ENCODE measurements at regions not wholly inside any gene's neighbourhood (a gene's known extent, or its start where the extent isn't known, plus 50 kb on each side); places are given as distances from the start of the nearest gene placed in this dataset.

- TF ChIP-seq CTCF (conservative IDR thresholded peaks at IDR 0.05 in 1 of 2, IDR thresholded peaks at IDR 0.05 in 1 of 2; ENCODE audit: low read depth in 1 of 2, low read length in 2 of 2) (no peak), EZH2 (IDR thresholded peaks at IDR 0.05; ENCODE audit: low read length, missing control alignments) (no peak)
- Histone ChIP-seq H3K4me2 (ENCODE audit: extremely low read depth, insufficient read depth, low read length) (no peak overlapping the region), H3K79me2 (ENCODE audit: control insufficient read depth, insufficient read depth, low read length) (no peaks in the 10 kb centered on the region), H3K27me3 (ENCODE audit: control insufficient read depth, insufficient read depth, low read length) (peaks cover 7% of the 10 kb centered on the region), H3K4me3 (replicated peaks in 1 of 4; ENCODE audit: control extremely low read depth in 1 of 4, insufficient read depth in 1 of 4, low read depth in 3 of 4, low read length in 4 of 4) (no peak overlapping the region), H2AFZ (ENCODE audit: low read length) (no peak overlapping the region), H3K4me1 (ENCODE audit: control insufficient read depth, extremely low read depth, insufficient read depth, low read length) (no peaks in the 10 kb centered on the region), H3K27ac (ENCODE audit: insufficient read depth, low read length) (no peak overlapping the region), H4K20me1 (ENCODE audit: control insufficient read depth, extremely low read depth, insufficient read depth, low read length) (no peaks in the 10 kb centered on the region), H3K36me3 (ENCODE audit: control insufficient read depth, insufficient read depth, low read length) (no peaks in the 10 kb centered on the region), H3K9ac (ENCODE audit: insufficient read depth, low read length) (no peak overlapping the region), H3K9me3 (ENCODE audit: control insufficient read depth, insufficient read depth, low read depth, low read length) (no peaks in the 10 kb centered on the region)
- DNase-seq (ENCODE audit: low read depth in 2 of 2): no peak
Observed at GRCh38 chr10:78820007-78820362, 248.8 kb upstream of the ZMIZ1 start.

GRCh38 chr10:78821052-78821451, 247.7 kb upstream of the ZMIZ1 start:
- DNase-seq (ENCODE audit: low read depth in 2 of 2): no peak

GRCh38 chr10:78828647-78829539, 239.9 kb upstream of the ZMIZ1 start:
- Histone ChIP-seq H3K4me2 (ENCODE audit: extremely low read depth, insufficient read depth, low read length) (no peak overlapping the region), H3K27ac (ENCODE audit: insufficient read depth, low read length) (no peak overlapping the region)

More at GRCh38 chr10:78821052-78821451, 247.7 kb upstream of the ZMIZ1 start:
- H3K27me3 ChIP-seq (ENCODE audit: control insufficient read depth, insufficient read depth, low read length): peaks cover 7% of the 10 kb centered on the region
- H3K4me1 ChIP-seq (ENCODE audit: control insufficient read depth, extremely low read depth, insufficient read depth, low read length): no peaks in the 10 kb centered on the region
- H3K79me2 ChIP-seq (ENCODE audit: control insufficient read depth, insufficient read depth, low read length): no peaks in the 10 kb centered on the region
- no peaks in the 10 kb centered on the region for H3K36me3 ChIP-seq (ENCODE audit: control insufficient read depth, insufficient read depth, low read length)
- H2AFZ ChIP-seq (ENCODE audit: low read length): no peak overlapping the region
- no peak overlapping the region for H3K4me3 ChIP-seq (replicated peaks in 1 of 4; ENCODE audit: control extremely low read depth in 1 of 4, insufficient read depth in 1 of 4, low read depth in 3 of 4, low read length in 4 of 4)
- H4K20me1 ChIP-seq (ENCODE audit: control insufficient read depth, extremely low read depth, insufficient read depth, low read length): no peaks in the 10 kb centered on the region
- no peak overlapping the region for H3K4me2 ChIP-seq (ENCODE audit: extremely low read depth, insufficient read depth, low read length)
- H3K9me3 ChIP-seq (ENCODE audit: control insufficient read depth, insufficient read depth, low read depth, low read length): no peaks in the 10 kb centered on the region
- H3K27ac ChIP-seq (ENCODE audit: insufficient read depth, low read length): no peak overlapping the region
- TF ChIP-seq CTCF (conservative IDR thresholded peaks at IDR 0.05 in 1 of 2, IDR thresholded peaks at IDR 0.05 in 1 of 2; ENCODE audit: low read depth in 1 of 2, low read length in 2 of 2) (no peak), EZH2 (IDR thresholded peaks at IDR 0.05; ENCODE audit: low read length, missing control alignments) (no peak)
- no peak overlapping the region for H3K9ac ChIP-seq (ENCODE audit: insufficient read depth, low read length)

More at GRCh38 chr10:78828647-78829539, 239.9 kb upstream of the ZMIZ1 start:
- peaks cover 2% of the 10 kb centered on the region for H3K27me3 ChIP-seq (ENCODE audit: control insufficient read depth, insufficient read depth, low read length)
- no peak for TF ChIP-seq EZH2 (IDR thresholded peaks at IDR 0.05; ENCODE audit: low read length, missing control alignments)
- TF ChIP-seq CTCF (conservative IDR thresholded peaks at IDR 0.05 in 1 of 2, IDR thresholded peaks at IDR 0.05 in 1 of 2; ENCODE audit: low read depth in 1 of 2, low read length in 2 of 2): no peak
- no peak overlapping the region for H3K4me3 ChIP-seq (replicated peaks in 1 of 4; ENCODE audit: control extremely low read depth in 1 of 4, insufficient read depth in 1 of 4, low read depth in 3 of 4, low read length in 4 of 4)
- no peaks in the 10 kb centered on the region for H3K36me3 ChIP-seq (ENCODE audit: control insufficient read depth, insufficient read depth, low read length)
- no peaks in the 10 kb centered on the region for H3K9me3 ChIP-seq (ENCODE audit: control insufficient read depth, insufficient read depth, low read depth, low read length)
- H3K4me1 ChIP-seq (ENCODE audit: control insufficient read depth, extremely low read depth, insufficient read depth, low read length): peaks cover 3% of the 10 kb centered on the region
- H4K20me1 ChIP-seq (ENCODE audit: control insufficient read depth, extremely low read depth, insufficient read depth, low read length): no peaks in the 10 kb centered on the region
- no peak overlapping the region for H2AFZ ChIP-seq (ENCODE audit: low read length)
- no peaks in the 10 kb centered on the region for H3K79me2 ChIP-seq (ENCODE audit: control insufficient read depth, insufficient read depth, low read length)
- no peak for DNase-seq (ENCODE audit: low read depth in 2 of 2)
- no peak overlapping the region for H3K9ac ChIP-seq (ENCODE audit: insufficient read depth, low read length)
